Suprapubic skin (tissue), 4 donors: ENCODE measurements at regions not wholly inside any gene's neighbourhood (a gene's known extent, or its start where the extent isn't known, plus 50 kb on each side); places are given as distances from the start of the nearest gene placed in this dataset.

Experiments
- DNase-seq, 2 donors: peaks; one replicate each; pipeline ENCODE4 v3.0.0-alpha.2; 2019; ENCODE audit warnings: low spot score in 2 of 2
- H3K27ac ChIP-seq: fragments of 200-600 bp; sonication (generic); one replicate; pipeline ENCODE4 v1.5.1; 2019
- H3K27me3 ChIP-seq: fragments of 200-600 bp; sonication (generic); one replicate; pipeline ENCODE4 v1.5.1; 2019
- H3K36me3 ChIP-seq: fragments of 200-600 bp; sonication (generic); one replicate; pipeline ENCODE4 v1.5.1; 2019
- H3K4me1 ChIP-seq: fragments of 200-600 bp; sonication (generic); one replicate; pipeline ENCODE4 v1.5.1; 2019
- H3K4me3 ChIP-seq: fragments of 200-600 bp; sonication (generic); one replicate; pipeline ENCODE4 v1.5.1; 2019; ENCODE audit warnings: mild to moderate bottlenecking
- H3K9me3 ChIP-seq: fragments of 200-600 bp; sonication (generic); one replicate; pipeline ENCODE4 v1.5.1; 2019
- EP300 ChIP-seq: sonication (generic); formaldehyde crosslinking; IDR thresholded peaks from one replicate; pipeline ENCODE4 v1.6.1; 2017; ENCODE audit warnings: antibody characterized with exemption
- POLR2A ChIP-seq, 2 donors: fragments of 450-650 bp; IDR thresholded peaks; one replicate each; pipeline ENCODE4 v1.6.1; 2017; ENCODE audit warnings: antibody characterized with exemption in 2 of 2, mild to moderate bottlenecking in 2 of 2, moderate library complexity in 2 of 2
- POLR2AphosphoS5 ChIP-seq, 3 donors: sonication (generic); formaldehyde crosslinking; IDR thresholded peaks; one replicate each; pipeline ENCODE4 v1.6.1; 2017; ENCODE audit warnings: antibody characterized with exemption in 3 of 3
- WGBS: methylation state at CpG from one replicate; pipeline ENCODE4 v1.1.5; 2018; 5-methylcytosine and 5-hydroxymethylcytosine counted together
- TF ChIP-seq, protein P1 (sequence below), 2 donors: fragments of 200-600 bp in 1 of 2; fragments of 450-650 bp in 1 of 2; sonication (generic) in 1 of 2; IDR thresholded peaks; one replicate each; pipeline ENCODE4 v1.5.1; 2016 to 2019; ENCODE audit warnings: antibody characterized with exemption in 2 of 2, mild to moderate bottlenecking in 1 of 2, moderate library complexity in 1 of 2

DNA sequence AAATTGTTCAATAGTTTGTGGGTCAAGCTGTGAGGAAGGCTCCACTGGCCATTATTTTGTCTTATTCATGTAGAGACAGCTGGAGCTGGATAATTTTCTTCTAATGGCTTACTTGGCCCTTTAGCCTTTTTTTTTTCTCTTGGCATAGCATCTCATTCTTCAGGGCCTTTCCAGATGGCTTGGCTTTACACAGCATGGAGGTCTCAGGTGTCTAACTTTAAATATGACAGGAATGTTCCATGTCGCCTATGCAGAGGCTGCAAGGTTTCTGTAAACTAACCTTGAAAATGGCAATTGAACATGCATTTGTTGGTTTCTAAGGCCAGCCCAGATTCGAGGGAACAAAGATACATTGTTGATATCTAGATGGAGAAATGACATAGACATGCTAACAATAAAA, 247.9 kb upstream of the CNTN5 start:
- no peak for DNase-seq
- H3K9me3 ChIP-seq = peaks cover 4% of the 10 kb centered on the region
- no peaks in the 10 kb centered on the region for H3K36me3 ChIP-seq
- no peak overlapping the region for H3K4me3 ChIP-seq
- TF ChIP-seq, protein P1, sequence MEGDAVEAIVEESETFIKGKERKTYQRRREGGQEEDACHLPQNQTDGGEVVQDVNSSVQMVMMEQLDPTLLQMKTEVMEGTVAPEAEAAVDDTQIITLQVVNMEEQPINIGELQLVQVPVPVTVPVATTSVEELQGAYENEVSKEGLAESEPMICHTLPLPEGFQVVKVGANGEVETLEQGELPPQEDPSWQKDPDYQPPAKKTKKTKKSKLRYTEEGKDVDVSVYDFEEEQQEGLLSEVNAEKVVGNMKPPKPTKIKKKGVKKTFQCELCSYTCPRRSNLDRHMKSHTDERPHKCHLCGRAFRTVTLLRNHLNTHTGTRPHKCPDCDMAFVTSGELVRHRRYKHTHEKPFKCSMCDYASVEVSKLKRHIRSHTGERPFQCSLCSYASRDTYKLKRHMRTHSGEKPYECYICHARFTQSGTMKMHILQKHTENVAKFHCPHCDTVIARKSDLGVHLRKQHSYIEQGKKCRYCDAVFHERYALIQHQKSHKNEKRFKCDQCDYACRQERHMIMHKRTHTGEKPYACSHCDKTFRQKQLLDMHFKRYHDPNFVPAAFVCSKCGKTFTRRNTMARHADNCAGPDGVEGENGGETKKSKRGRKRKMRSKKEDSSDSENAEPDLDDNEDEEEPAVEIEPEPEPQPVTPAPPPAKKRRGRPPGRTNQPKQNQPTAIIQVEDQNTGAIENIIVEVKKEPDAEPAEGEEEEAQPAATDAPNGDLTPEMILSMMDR (IDR thresholded peaks at IDR 0.05) = no peak
- TF ChIP-seq POLR2A (IDR thresholded peaks at IDR 0.05) = no peak
- TF ChIP-seq POLR2AphosphoS5 (IDR thresholded peaks at IDR 0.05) = no peak
- TF ChIP-seq EP300 = no peak
- H3K27ac ChIP-seq = no peak overlapping the region
- H3K27me3 ChIP-seq = no peaks in the 10 kb centered on the region
- no peaks in the 10 kb centered on the region for H3K4me1 ChIP-seq
- WGBS = 76% methylated on average over 2 of the region's 2 CpGs

DNA sequence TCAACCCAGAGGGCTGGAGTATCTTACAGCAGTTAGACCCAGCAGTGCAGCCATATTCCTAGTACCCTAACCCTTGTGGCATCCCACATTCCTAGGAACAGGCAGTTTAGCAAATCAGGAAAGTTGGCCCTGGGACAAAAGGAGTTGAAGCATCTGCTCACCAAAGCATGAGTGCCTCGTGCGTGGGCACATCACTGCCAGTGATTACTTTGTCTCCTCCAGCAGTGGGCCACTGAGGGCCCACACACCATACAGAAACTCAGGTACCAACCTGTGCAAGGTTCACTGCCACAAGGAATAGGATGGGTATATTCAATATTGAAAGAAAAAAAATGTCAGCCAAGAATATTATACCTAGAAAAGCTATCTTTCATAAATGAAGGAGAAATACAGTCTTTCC, 227.5 kb upstream of the CNTN5 start:
- H3K36me3 ChIP-seq = no peaks in the 10 kb centered on the region
- WGBS = 100% methylated on average over 2 of the region's 2 CpGs
- H3K9me3 ChIP-seq = no peaks in the 10 kb centered on the region
- TF ChIP-seq POLR2AphosphoS5 (IDR thresholded peaks at IDR 0.05) (no peak), EP300 (no peak), POLR2A (IDR thresholded peaks at IDR 0.05) (no peak)
- TF ChIP-seq, protein P1 (IDR thresholded peaks at IDR 0.05) = no peak
- no peak for DNase-seq
- H3K27me3 ChIP-seq = no peaks in the 10 kb centered on the region
- no peak overlapping the region for H3K4me3 ChIP-seq
- H3K27ac ChIP-seq = no peak overlapping the region
- H3K4me1 ChIP-seq = no peaks in the 10 kb centered on the region

GRCh38 chr11:98798333-98798732, 222.4 kb upstream of the CNTN5 start:
- H3K27me3 ChIP-seq = no peaks in the 10 kb centered on the region
- H3K4me1 ChIP-seq = no peaks in the 10 kb centered on the region
- TF ChIP-seq, protein P1 (IDR thresholded peaks at IDR 0.05) = no peak
- TF ChIP-seq POLR2A (IDR thresholded peaks at IDR 0.05) (no peak), POLR2AphosphoS5 (IDR thresholded peaks at IDR 0.05) (no peak), EP300 (no peak)
- H3K36me3 ChIP-seq = no peaks in the 10 kb centered on the region
- no peak overlapping the region for H3K27ac ChIP-seq
- no peak for DNase-seq
- H3K9me3 ChIP-seq = peaks cover 3% of the 10 kb centered on the region
- no peak overlapping the region for H3K4me3 ChIP-seq

GRCh38 chr11:98800696-98801095, 220.1 kb upstream of the CNTN5 start:
- Histone ChIP-seq H3K36me3 (no peaks in the 10 kb centered on the region), H3K9me3 (peaks cover 3% of the 10 kb centered on the region), H3K27me3 (no peaks in the 10 kb centered on the region), H3K4me3 (no peak overlapping the region), H3K4me1 (no peaks in the 10 kb centered on the region), H3K27ac (no peak overlapping the region)
- no peak for DNase-seq
- WGBS = 67% methylated on average over 4 of the region's 4 CpGs
- TF ChIP-seq POLR2AphosphoS5 (IDR thresholded peaks at IDR 0.05) (no peak), POLR2A (IDR thresholded peaks at IDR 0.05) (no peak), EP300 (no peak)
- TF ChIP-seq, protein P1 (IDR thresholded peaks at IDR 0.05) = no peak

DNA sequence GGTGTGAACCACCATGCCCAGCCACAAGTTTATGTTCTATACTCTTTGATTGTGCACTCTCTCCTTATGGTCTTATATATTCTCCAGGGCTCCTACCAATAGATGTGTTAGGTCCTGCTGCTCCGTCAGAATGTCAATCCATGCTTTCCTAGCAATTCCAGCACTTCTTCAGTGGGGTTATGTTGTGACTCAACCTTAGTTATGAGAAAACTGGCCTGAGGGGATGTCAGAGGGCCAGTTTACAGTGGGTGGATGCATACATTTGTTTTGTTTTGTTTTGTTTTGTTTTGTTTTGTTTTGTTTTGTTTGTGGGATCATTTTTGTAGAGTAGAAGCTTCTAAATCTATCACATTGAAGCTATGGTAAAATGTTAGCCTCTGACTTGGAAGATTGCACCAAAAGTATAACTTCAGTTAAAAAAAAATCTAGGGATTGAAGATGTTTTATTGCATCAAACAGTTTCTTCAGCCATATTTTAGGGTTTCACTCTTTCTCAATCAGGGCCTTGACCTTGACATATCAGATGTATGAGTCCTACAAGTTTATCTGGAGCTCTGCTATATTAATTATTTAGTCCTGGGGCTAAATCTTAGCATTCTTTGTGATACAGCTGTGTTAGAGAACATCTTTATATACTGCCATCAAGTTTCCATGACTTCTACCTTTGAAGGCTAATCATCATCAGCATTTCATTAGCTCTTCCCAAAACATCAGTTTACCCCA, 191.6 kb upstream of the CNTN5 start:
- 96% methylated on average over 1 of the region's 1 CpG for WGBS
- no peak overlapping the region for H3K4me3 ChIP-seq
- no peak overlapping the region for H3K27ac ChIP-seq
- TF ChIP-seq POLR2AphosphoS5 (IDR thresholded peaks at IDR 0.05) = no peak
- TF ChIP-seq POLR2A (IDR thresholded peaks at IDR 0.05) = no peak
- no peak for TF ChIP-seq EP300
- TF ChIP-seq, protein P1 (IDR thresholded peaks at IDR 0.05) = no peak
- no peak for DNase-seq
- no peaks in the 10 kb centered on the region for H3K36me3 ChIP-seq
- H3K27me3 ChIP-seq = no peaks in the 10 kb centered on the region
- H3K9me3 ChIP-seq = no peaks in the 10 kb centered on the region
- no peaks in the 10 kb centered on the region for H3K4me1 ChIP-seq
